MCF 10A (cell line): ENCODE measurements at regions not wholly inside any gene's neighbourhood (a gene's known extent, or its start where the extent isn't known, plus 50 kb on each side); places are given as distances from the start of the nearest gene placed in this dataset.

Experiments
- BruUV-seq: library from RNA; stranded (reverse); fragments of 400-500 nt; replicated peaks from 2 replicates; lab custom pipeline; 2021; lab: Mats Ljungman, UMichigan
- CTCF ChIA-PET: fragments of 300-600 bp; sonication (Branson Sonifier 250); formaldehyde crosslinking; extraction: SDS; loops from one replicate; lab custom pipeline; 2021; ENCODE audit warnings: antibody characterized with exemption, inconsistent platforms; lab: Yijun Ruan, JAX
- POLR2A ChIA-PET: fragments of 300-600, 350-650 bp; sonication (Branson Sonifier 250); formaldehyde crosslinking; extraction: SDS; loops from one replicate; lab custom pipeline; 2020; ENCODE audit warnings: antibody characterized with exemption, inconsistent platforms; lab: Yijun Ruan, JAX
- DNase-seq: peaks from one replicate; pipeline ENCODE4 v3.0.0-alpha.2; 2018; ENCODE audit not compliant: unreplicated experiment
- H3K27ac Mint-ChIP-seq: one replicate; pipeline ENCODE4 v1.8.0; 2022; ENCODE audit warnings: mild to moderate bottlenecking, low read depth, mixed read lengths; ENCODE audit not compliant: unreplicated experiment
- H3K27me3 Mint-ChIP-seq: one replicate; pipeline ENCODE4 v1.8.0; 2022; ENCODE audit warnings: mixed read lengths; ENCODE audit not compliant: insufficient read depth, unreplicated experiment
- H3K36me3 Mint-ChIP-seq: one replicate; pipeline ENCODE4 v1.8.0; 2022; ENCODE audit warnings: mild to moderate bottlenecking, moderate library complexity, mixed read lengths; ENCODE audit not compliant: insufficient read depth, unreplicated experiment
- H3K4me1 Mint-ChIP-seq: one replicate; pipeline ENCODE4 v1.8.0; 2022; ENCODE audit warnings: mixed read lengths; ENCODE audit not compliant: insufficient read depth, unreplicated experiment
- H3K4me3 Mint-ChIP-seq: one replicate; pipeline ENCODE4 v1.8.0; 2022; ENCODE audit warnings: mild to moderate bottlenecking, moderate library complexity, mixed read lengths; ENCODE audit not compliant: unreplicated experiment
- H3K9me3 Mint-ChIP-seq: one replicate; pipeline ENCODE4 v1.8.0; 2022; ENCODE audit warnings: mixed read lengths; ENCODE audit not compliant: unreplicated experiment
- CTCF ChIP-seq: fragments of 200-600 bp; IDR thresholded peaks from one replicate; pipeline ENCODE4 v1.8.0; 2022; ENCODE audit warnings: antibody characterized with exemption, mild to moderate bottlenecking; ENCODE audit not compliant: unreplicated experiment
- intact Hi-C: fragments of 100-400 bp; cut with micrococcal nuclease; formaldehyde crosslinking; loops from 2 replicates; pipeline ENCODE4 v1.14.1; 2022

- H3K27me3 Mint-ChIP-seq: peaks cover 17% of the 10 kb centered on the region
Observed at GRCh38 chr7:52909131-52909530, 126.3 kb upstream of the POM121L12 start.

GRCh38 chr7:52897713-52898112 is 137.7 kb upstream of the POM121L12 start:
- BruUV-seq: no TSS peak
- Mint-ChIP-seq H3K36me3 (no peaks in the 10 kb centered on the region), H3K4me1 (no peaks in the 10 kb centered on the region), H3K27ac (no peak overlapping the region), H3K9me3 (no peaks in the 10 kb centered on the region), H3K4me3 (no peak overlapping the region), H3K27me3 (peaks cover 31% of the 10 kb centered on the region)
- no peak for DNase-seq
- intact Hi-C loops: no loop called here
- POLR2A ChIA-PET: interaction anchor here (0.8 kb wide), 1 partner anchor 13 kb away, joined by 3 read pairs; no protein-coding TSS in a partner anchor
- no peak for TF ChIP-seq CTCF
- CTCF ChIA-PET: interaction anchor here (0.6 kb wide), 1 partner anchor 236 kb away, joined by 3 read pairs; no protein-coding TSS in a partner anchor

More at GRCh38 chr7:52909131-52909530, 126.3 kb upstream of the POM121L12 start:
- no peak overlapping the region for H3K27ac Mint-ChIP-seq
- intact Hi-C loops: no loop called here
- H3K36me3 Mint-ChIP-seq: peaks cover 8% of the 10 kb centered on the region
- POLR2A ChIA-PET: no interaction called here
- H3K4me1 Mint-ChIP-seq: no peaks in the 10 kb centered on the region
- no peak for DNase-seq
- H3K4me3 Mint-ChIP-seq: no peak overlapping the region
- BruUV-seq: no TSS peak
- no peak for TF ChIP-seq CTCF
- H3K9me3 Mint-ChIP-seq: no peaks in the 10 kb centered on the region
- CTCF ChIA-PET: no interaction called here

- POLR2A ChIA-PET: interaction anchor here (0.8 kb wide), 1 partner anchor 13 kb away, joined by 3 read pairs; no protein-coding TSS in a partner anchor
- intact Hi-C loops: no loop called here
- DNase-seq: no peak
- no peak for TF ChIP-seq CTCF
- no peaks in the 10 kb centered on the region for H3K4me1 Mint-ChIP-seq
- no peak overlapping the region for H3K4me3 Mint-ChIP-seq
- no TSS peak for BruUV-seq
- no peak overlapping the region for H3K27ac Mint-ChIP-seq
- H3K36me3 Mint-ChIP-seq: no peaks in the 10 kb centered on the region
- H3K27me3 Mint-ChIP-seq: peaks cover 28% of the 10 kb centered on the region
- peaks cover 2% of the 10 kb centered on the region for H3K9me3 Mint-ChIP-seq
- CTCF ChIA-PET: interaction anchor here (0.6 kb wide), 1 partner anchor 236 kb away, joined by 3 read pairs; no protein-coding TSS in a partner anchor
Observed at GRCh38 chr7:52897288-52897687, 138.1 kb upstream of the POM121L12 start.

- Mint-ChIP-seq H3K9me3 (no peaks in the 10 kb centered on the region), H3K27ac (no peak overlapping the region), H3K36me3 (no peaks in the 10 kb centered on the region), H3K4me1 (no peaks in the 10 kb centered on the region), H3K4me3 (no peak overlapping the region), H3K27me3 (no peaks in the 10 kb centered on the region)
- BruUV-seq: no TSS peak
- intact Hi-C loops: no loop called here
- TF ChIP-seq CTCF: no peak
- ChIA-PET CTCF (no interaction called here), POLR2A (no interaction called here)
- DNase-seq: no peak
Observed at GRCh38 chr7:52877240-52877639, 158.2 kb upstream of the POM121L12 start.
